ENCODE measurements at regions not wholly inside any gene's neighbourhood (a gene's known extent, or its start where the extent isn't known, plus 50 kb on each side); places are given as distances from the start of the nearest gene placed in this dataset.

DNA sequence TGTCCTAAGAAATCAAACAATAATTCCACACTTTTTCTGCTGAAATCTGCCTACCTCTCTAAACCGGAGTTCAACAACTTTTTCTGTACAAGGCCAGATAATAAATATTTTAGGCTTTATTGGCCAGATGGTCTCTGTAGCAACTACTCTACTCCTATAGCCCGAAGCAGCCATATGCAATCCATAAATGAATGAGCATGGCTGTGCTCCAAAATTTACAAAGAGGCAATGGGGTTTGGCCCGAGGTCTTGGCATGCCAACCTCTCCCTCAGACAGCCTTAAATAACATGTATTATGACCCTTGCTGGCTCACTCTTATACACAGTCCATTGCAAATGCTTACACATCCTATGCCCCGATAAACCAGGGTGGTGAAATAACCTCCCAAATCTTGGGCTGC is 98.6 kb upstream of the GPM6A start:
- H3K27me3 ChIP-seq (ENCODE audit: control insufficient read depth, insufficient read depth, low read length), result no peaks in the 10 kb centered on the region
- DNase-seq (ENCODE audit: low read depth), result no peak
- TF ChIP-seq, protein P1, sequence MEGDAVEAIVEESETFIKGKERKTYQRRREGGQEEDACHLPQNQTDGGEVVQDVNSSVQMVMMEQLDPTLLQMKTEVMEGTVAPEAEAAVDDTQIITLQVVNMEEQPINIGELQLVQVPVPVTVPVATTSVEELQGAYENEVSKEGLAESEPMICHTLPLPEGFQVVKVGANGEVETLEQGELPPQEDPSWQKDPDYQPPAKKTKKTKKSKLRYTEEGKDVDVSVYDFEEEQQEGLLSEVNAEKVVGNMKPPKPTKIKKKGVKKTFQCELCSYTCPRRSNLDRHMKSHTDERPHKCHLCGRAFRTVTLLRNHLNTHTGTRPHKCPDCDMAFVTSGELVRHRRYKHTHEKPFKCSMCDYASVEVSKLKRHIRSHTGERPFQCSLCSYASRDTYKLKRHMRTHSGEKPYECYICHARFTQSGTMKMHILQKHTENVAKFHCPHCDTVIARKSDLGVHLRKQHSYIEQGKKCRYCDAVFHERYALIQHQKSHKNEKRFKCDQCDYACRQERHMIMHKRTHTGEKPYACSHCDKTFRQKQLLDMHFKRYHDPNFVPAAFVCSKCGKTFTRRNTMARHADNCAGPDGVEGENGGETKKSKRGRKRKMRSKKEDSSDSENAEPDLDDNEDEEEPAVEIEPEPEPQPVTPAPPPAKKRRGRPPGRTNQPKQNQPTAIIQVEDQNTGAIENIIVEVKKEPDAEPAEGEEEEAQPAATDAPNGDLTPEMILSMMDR (IDR thresholded peaks at IDR 0.05; ENCODE audit: insufficient read depth, low read depth, low read length), result no peak
- ChIA-PET CTCF (no interaction called here), POLR2A (no interaction called here)
- no peaks in the 10 kb centered on the region for H3K36me3 ChIP-seq (ENCODE audit: control insufficient read depth, insufficient read depth, low read length)
- no peak overlapping the region for H3K4me3 ChIP-seq (ENCODE audit: low read depth, low read length)

DNA sequence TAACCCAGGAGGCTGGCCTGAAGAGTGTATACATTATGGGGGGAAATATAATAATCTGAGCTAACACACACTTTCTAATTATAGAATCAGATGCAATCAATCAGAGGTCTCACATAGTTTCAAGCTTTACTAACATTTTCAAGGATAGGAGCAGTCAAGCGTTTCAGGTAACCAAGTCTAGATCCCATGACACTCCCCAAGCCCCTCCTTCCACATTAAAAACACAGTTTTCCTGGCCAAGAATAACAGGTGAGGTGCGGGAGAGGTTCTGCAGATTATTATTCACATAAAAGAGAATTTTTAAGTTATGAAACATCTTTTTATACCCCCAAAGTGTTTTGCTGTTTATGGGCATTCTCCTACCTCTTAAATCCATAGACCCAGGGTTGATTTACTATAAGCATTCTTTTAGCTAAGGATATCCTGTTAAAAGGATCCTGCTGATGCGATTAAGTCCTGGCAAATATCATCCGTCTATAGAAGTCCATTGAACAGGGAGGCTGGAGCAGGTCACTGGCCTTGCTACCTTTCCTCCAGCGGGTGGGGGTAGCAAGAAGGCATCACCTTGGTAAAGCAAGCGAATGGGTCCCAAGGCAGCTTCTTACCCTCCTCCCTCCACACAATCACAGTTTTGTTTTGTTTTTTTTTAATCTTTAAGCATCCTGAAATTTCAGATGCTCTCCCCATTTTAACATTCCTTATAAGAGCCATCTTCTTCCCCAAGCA is 104.7 kb upstream of the GPM6A start:
- no peaks in the 10 kb centered on the region for H3K36me3 ChIP-seq (ENCODE audit: control insufficient read depth, insufficient read depth, low read length)
- CTCF ChIA-PET, result no interaction called here

DNA sequence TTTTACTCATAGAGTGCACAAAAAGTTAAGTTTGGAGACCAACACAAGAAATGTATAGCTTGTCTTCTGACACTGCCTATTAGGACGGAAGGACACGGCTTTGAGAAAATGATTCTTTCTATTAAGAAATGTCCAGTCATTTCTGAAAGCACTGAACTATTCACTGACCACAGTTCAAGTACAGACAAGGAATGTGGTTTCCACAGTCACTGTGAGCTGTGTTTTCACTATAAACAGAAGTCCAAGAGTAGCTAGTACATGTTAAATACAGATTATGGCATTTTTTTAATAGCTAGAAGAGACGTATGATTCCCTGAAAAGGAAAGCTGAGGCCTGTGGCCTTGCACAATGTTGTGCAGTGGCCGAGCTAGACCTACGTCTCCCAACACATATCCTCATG is 115.1 kb upstream of the GPM6A start:
- Histone ChIP-seq H3K4me3 (ENCODE audit: low read depth, low read length) (no peak overlapping the region), H3K27me3 (ENCODE audit: control insufficient read depth, insufficient read depth, low read length) (no peaks in the 10 kb centered on the region), H3K36me3 (ENCODE audit: control insufficient read depth, insufficient read depth, low read length) (no peaks in the 10 kb centered on the region)
- POLR2A ChIA-PET, result no interaction called here
- TF ChIP-seq, protein P1 (IDR thresholded peaks at IDR 0.05; ENCODE audit: insufficient read depth, low read depth, low read length), result no peak
- CTCF ChIA-PET, result interaction anchor here (0.6 kb wide), 1 partner anchor 55 kb away, joined by 3 read pairs; no protein-coding TSS in a partner anchor
- DNase-seq (ENCODE audit: low read depth), result no peak

More for the DNA sequence above, 104.7 kb upstream of the GPM6A start:
- no peak for DNase-seq (ENCODE audit: low read depth)
- POLR2A ChIA-PET, result no interaction called here
- Histone ChIP-seq H3K27me3 (ENCODE audit: control insufficient read depth, insufficient read depth, low read length) (no peaks in the 10 kb centered on the region), H3K4me3 (ENCODE audit: low read depth, low read length) (no peak overlapping the region)
- TF ChIP-seq, protein P1 (IDR thresholded peaks at IDR 0.05; ENCODE audit: insufficient read depth, low read depth, low read length), result no peak

- CTCF ChIA-PET, result no interaction called here
- TF ChIP-seq, protein P1 (IDR thresholded peaks at IDR 0.05; ENCODE audit: insufficient read depth, low read depth, low read length), result no peak
- POLR2A ChIA-PET, result no interaction called here
- no peak for DNase-seq (ENCODE audit: low read depth)
- H3K4me3 ChIP-seq (ENCODE audit: low read depth, low read length), result no peak overlapping the region
- no peaks in the 10 kb centered on the region for H3K36me3 ChIP-seq (ENCODE audit: control insufficient read depth, insufficient read depth, low read length)
- no peaks in the 10 kb centered on the region for H3K27me3 ChIP-seq (ENCODE audit: control insufficient read depth, insufficient read depth, low read length)
These were observed 117.4 kb upstream of the GPM6A start for GRCh38 chr4:175929441-175929840.

DNA sequence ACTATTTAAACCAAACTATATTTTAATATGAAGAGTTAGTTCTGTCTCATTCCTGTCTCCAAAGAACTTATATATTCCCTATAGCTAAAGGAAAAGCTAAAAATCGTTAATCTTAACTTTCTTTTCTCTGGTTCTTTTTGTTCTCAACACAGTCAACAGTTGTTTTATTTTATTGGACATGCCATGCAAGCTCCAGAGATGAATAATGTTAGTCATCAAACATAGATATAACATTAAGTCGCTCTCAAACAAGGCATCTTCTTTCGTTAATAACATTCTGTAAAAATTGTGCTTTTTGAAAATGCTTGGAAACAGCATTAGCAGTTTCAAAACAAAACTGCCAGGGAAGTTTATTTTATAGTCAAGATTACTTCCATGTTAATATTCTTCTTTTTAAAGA is 117.9 kb upstream of the GPM6A start:
- Histone ChIP-seq H3K36me3 (ENCODE audit: control insufficient read depth, insufficient read depth, low read length) (no peaks in the 10 kb centered on the region), H3K4me3 (ENCODE audit: low read depth, low read length) (no peak overlapping the region), H3K27me3 (ENCODE audit: control insufficient read depth, insufficient read depth, low read length) (no peaks in the 10 kb centered on the region)
- ChIA-PET POLR2A (no interaction called here), CTCF (no interaction called here)
- TF ChIP-seq, protein P1 (IDR thresholded peaks at IDR 0.05; ENCODE audit: insufficient read depth, low read depth, low read length), result no peak
- DNase-seq (ENCODE audit: low read depth), result no peak

Measured in BJ (cell line).